Anterior cingulate cortex (tissue), 58 donors: ENCODE measurements at regions not wholly inside any gene's neighbourhood (a gene's known extent, or its start where the extent isn't known, plus 50 kb on each side); places are given as distances from the start of the nearest gene placed in this dataset.
"Not testable (repeated sequence)": the region's sequence is repeated elsewhere in the genome, so short reads cannot be mapped to it uniquely, and the experiment has no call there.

ENCODE experiments used
- DNase-seq, 58 donors: peaks; one replicate each; lab custom pipeline; 2025; lab: John Stamatoyannopoulos, UW

DNA sequence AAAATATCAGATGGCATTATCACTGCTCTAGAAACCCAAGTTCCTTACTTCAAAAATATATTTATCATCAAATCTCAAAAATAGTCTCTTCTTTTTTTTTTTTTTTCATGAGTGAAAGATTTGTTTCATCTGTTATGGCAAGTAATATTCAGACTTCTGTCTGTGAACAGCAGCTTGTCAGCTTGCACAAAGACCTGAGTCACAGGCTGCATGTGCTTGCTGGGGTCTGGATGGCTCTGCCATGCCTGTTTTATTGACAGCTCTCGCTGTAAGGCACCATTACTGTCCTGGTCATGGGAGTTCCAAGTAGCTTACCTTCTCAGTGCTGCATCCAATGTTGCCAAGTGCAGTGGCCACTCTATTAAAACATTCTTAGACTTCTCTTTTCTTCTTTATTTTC lies 456.4 kb downstream of the GADD45G start:
- no peak for DNase-seq

DNA sequence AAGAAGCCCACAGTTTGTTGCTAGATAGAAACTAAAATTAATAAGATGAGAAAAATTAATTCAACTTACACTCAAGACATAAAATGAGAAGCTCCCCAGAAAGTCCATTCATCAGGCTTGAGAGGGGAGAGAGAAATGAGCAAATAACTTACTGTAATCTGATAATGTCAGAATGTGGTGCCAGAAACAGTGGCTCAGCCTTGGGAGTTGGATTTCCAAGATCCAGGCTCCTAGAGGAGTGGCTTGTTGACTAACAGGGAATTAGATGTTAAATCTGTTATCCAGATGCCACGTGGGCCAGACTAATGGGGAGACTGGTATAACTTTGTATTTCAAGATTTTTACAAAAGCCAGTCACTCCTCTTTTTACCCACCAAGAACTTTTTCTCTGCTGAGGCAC lies 458.2 kb downstream of the GADD45G start:
- no peak for DNase-seq

DNA sequence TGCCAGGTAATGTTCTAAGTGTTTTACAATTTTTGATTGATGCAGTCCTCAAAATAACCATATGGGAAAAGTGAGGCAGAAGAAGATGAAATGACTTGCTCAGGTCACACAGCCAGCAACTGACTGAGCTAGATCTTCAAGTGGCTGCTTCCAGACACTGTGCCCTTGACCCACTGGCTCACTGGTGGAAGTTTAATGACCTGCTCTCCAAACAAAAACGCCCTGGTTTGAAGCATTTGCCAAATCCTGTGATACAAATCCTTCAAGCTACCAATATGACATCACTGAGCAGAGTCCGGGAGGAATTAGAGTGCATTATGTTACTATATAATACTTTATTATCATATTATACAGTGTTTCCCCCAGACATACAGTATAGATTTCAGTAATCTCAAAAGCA lies 459.4 kb downstream of the GADD45G start:
- no peak for DNase-seq

DNA sequence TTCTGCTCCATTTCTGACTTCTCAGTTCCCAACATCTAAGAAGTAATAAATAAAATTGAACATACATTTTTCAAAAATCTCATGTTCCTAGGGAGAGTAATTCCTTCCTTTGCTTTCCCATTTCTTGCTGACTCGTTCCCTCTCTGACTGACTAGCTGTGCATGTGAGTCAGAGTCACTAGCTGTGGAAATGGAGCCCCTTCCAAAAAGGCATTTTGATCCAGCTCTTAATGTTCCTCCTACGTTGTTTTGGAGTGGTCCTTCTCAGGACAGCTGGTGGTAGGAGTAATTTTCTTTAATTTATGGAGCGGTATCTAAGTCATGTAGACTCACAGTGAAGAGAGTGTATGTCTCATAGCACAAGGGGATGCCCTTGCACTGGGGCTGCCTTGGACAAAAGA lies 460.2 kb downstream of the GADD45G start:
- DNase-seq = peak in 2 of 58 donors; percentile 18 to 30

DNA sequence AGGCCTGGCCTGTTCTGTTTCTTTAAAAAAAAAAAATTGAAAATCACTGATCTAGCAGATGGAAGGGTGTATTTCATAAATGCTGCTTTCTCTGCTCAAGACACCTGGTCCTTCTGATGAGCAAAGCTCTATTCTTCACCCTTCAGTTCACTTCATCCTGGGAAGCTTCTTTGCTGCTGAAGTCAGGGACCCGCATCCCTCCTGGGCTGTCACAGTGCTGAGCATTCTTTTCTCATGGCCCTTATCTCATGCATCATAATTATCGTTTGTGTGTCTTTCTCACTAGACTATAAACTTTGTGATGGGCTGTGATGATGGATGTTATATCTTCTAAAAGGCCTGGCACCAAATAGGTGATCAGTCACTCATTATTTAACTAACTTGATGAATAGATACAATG lies 461.0 kb downstream of the GADD45G start:
- DNase-seq = no peak

DNA sequence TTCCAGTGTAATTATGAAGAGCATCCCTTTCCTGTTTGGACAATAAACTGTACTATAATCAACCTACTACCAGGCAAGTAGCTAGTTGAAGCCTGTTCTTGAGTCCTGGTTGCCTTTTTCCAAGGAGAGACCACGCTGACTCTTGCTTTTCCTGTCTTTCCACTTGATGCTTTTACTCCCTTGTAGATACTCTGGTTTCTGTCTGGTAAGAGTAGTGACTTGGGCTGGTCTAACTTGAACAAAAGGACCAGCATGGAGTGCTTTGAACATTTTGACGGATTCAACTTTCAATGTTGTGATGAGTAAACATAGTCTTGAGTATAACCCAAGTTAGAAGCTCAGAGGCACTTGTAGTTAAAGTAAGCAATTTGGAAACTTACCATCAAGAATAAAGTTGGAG lies 464.3 kb downstream of the GADD45G start:
- DNase-seq = no peak

DNA sequence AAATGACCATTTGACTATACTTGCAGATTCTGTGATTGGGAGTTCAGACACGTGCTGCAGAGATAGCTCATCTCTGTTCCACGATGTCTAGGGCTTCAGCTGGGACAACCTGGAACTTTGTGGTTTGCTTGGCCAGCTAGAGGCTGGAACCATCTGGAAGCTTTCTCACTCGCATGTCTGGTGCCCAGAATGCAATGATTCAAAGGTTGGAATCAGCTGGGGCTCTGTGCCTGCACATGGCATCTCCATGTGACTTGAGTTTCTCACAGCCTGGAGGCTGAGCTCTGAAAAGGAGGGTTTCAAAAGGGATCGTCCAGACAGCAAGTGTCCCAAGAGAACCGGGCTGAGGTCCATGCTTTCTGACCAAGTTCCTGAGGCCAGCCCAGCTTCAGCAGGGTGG lies 465.2 kb downstream of the GADD45G start:
- no peak for DNase-seq

DNA sequence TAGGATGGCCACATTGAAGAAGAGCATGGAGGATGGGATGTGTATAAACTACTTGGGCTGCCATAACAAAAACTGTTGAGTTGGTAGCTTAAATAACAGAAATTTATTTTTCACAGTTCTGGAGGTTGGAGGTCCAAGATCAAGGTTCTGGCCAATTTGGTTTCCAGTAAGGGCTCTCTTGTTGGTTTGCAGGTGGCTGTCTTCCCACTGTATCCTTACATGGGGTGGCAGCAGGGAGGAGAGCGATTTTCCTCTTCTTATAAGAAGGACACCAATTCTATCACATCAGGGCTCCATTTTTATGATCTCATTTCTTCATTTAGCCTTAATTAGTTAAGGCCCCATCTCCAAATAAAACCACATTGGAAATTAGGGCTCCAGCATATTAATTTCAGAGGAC lies 465.7 kb downstream of the GADD45G start:
- no peak for DNase-seq

DNA sequence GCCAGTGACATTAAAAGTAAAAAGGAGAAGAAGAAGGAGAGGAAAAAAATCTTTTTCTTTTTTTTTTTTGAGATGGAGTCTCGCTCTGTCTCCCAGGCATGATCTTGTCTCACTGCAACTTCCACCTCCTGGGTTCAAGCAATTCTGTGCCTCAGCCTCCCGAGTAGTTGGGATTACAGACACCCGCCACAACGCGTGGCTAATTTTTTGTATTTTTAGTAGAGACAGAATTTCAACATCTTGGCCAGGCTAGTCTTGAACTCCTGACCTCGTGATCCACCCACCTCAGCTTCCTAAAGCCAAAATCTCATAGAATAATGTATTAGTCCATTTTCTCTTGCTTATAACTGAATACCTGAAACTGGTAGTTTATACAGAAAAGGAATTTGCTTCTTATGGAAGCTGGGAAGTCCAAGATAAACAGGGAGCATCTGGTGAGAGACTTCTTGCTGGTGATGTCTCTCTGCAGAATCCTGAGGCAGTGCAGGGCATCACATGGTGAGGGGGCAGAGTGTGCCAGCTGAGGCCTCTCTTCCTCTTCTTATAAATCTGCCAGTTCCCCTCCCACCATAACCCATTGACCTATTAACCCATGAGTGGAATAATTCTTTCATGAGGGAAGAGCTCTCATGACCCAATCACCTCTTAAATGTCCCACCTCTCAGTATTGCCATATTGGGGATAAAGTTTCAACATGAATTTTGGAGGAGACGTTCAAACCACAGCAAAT lies 466.3 kb downstream of the GADD45G start:
- DNase-seq = no peak

DNA sequence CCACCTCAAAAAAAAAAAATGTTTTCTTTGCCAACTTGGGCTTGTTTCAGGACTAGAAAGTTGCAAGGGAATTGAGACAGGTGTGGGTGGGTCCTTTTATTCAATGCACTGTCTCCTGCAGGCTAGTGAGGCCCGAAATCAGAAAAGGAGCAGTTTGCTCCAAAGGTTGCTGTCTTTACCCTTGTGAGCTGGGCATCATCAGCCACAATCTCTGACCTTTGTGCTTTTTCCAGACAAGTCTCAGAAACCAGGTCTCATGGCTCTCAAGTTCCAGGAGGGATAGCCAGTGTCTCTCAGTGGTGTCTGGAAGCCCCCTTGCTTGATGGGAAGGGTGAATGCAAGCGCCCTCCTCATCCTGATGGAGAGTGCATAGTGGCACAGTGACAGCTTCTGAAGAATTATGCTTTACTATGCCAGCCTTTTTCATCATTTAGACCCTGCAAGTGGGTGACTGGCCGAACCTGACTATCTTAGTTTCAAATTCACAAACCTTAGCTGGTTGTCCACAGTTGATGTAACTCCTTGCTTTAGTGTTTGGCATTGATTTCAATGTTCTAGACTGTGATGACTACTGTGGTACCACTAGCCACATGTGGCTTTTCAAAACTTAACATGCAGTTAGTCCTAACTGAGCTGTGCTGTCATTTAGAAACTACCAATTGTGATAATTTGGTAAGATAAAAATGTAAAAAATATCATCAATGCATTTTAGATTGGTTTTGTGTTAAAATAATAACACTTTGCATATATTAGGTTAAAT lies 468.6 kb downstream of the GADD45G start:
- DNase-seq = no peak

DNA sequence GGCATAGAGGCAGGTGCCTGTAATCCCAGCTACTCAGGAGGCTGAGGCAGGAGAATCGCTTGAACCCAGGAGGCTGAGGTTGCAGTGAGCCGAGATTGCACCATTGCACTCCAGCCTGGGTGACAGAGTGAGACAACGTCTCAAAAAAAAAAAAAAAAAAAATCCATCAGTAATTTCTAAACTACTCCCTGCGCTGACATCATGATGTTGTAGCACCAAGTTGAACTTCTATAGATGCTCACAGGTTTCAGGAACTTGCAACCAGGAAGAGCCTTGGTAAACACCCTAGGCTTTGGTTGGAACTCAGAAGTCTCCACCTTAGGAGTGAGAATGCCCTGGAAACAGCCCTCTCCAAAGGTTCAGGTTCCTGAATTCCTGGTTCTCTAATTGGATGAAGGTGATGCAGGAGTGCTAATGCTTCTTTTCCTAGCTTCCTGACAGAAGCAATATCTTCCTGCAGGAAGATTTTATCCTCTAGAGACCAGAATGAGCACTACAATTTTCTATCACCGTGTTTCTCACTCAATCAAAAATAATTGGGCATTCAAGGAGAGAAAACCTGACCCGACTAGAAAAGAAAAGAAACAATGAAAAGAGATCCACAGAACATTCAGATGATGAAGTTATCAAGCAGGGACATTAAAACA lies 469.6 kb downstream of the GADD45G start:
- DNase-seq = no peak

DNA sequence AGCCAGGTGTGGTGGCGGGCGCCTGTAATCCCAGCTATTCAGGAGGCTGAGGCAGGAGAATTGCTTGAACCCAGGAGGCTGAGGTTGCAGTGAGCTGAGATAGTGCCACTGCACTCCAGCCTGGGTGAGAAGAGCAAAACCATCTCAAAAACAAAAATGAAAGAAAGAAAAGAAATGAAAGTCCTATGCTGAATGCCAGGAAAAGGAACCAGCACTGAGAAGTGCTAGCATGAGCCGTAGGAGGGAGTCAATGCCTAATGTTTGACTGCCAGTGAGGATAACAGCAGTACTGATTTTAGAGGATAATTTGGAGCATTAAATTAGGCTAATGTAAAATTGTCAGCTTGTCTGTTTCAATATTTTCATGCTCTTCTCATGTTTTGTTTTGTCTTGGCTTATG lies 472.8 kb downstream of the GADD45G start:
- DNase-seq = not testable (repeated sequence)

DNA sequence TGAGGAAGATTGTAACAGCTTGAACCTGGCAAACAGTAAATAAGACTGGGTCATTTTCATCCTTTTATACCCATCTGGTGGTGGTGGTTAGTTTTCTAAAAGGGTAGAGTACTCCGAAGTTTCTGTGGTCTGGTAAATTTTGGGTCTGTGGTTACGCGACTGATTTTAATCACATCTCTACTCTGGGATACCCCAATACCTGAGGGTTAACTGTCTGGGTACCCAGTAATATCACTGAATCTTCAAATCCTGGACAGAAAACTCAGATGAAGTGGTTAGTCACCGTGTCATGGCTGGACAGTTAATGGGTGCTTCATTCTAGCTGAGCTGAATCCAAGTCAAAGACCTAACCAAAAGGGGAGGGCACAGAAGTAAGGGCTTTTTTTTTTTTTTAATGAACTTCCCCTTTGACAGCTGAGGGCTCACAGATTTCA lies 474.2 kb downstream of the GADD45G start:
- no peak for DNase-seq

DNA sequence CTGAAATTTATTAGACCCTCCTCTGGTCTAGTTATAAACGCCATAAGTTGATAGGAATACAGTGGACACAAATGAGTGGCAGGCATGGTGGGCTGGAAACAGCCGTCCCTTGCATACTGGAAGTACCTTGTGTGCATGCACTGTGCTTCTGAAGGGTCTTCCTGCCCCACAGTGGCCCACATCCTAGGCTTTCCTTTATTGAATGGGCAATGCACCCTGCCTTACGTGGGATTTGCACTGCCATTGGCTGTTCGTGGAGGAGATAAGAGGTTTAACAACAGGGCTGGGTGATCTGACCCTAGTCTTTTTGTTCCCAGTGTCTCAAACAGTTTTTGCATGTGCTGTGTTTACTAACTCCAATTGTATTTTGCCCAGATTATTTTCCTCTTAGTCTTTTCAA lies 480.8 kb downstream of the GADD45G start:
- DNase-seq = no peak

DNA sequence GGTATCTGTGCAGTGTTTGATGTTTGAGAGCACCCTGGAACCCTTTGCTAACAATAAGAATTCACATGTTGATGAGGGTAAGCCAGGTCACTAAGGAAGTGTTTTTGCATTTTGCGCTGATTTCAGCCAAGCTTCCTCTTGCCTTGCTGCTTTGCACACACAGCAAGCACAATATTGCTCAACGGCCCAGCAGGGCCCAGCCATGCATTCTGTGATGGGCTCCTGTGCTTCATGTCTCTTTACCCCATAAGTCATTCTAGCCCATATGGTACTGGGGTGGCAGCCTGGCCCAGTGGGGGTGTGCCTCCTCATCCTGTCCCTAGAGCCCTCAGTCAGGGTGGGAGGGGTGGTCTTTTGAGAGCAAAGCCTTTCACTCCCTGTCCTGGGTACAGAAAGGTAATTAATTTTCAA lies 481.3 kb downstream of the GADD45G start:
- peak in 1 of 58 donors; percentile 12 for DNase-seq

DNA sequence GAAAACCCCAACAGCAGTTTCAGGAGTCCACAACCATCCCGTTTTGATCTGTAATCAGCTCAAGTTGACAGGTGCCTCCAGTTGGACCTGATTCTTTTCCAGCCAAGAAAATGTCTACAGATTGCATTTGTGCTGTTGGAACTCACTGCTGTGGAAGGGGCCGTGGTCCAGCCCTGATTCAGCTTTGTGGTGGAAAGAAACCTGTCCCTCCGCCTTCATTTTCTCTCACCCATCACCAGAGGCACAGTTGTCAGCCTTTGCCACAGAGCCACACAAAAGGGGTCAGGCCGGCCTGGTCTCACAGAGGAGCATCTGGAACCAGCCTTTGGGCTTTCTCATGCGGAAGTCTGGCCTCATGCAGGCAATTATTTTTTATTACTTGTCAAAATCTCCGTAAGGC lies 483.6 kb downstream of the GADD45G start:
- no peak for DNase-seq

DNA sequence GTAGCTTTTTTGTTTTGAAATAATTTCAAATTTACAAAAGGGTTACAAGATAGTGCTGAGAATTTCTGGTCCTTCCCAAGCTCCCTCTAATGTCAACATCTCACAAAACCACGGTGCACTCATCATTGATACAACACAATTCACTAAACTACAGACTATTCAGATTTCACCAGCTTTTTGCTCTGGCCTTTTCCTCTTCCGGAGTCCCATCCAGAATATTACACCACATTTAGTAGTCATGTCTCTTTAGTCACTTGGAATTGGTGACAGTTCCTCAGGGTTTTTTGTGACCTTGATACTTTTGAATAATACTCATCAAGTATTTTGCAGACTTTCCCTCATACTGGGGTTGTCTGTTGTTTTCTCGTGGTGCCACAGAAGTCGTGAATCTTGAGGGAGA lies 484.0 kb downstream of the GADD45G start:
- no peak for DNase-seq

DNA sequence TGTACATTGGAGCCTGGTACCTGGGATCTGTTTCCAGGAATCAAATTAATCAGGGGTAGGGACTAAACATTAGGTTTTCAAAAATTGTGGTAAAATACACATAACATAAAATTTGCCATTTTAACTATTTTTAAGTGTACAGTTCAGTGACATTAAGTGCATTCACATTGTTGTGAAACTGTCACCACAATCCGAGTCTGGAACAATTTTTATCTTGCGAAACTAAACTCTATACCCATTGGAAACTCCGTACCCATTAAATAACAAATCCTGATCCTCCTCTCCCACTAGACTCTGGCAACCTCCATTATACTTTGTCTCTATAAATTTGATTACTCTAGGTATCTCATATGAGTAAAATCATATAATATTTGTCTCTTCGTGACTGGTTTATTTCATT lies 486.2 kb downstream of the GADD45G start:
- DNase-seq = no peak

DNA sequence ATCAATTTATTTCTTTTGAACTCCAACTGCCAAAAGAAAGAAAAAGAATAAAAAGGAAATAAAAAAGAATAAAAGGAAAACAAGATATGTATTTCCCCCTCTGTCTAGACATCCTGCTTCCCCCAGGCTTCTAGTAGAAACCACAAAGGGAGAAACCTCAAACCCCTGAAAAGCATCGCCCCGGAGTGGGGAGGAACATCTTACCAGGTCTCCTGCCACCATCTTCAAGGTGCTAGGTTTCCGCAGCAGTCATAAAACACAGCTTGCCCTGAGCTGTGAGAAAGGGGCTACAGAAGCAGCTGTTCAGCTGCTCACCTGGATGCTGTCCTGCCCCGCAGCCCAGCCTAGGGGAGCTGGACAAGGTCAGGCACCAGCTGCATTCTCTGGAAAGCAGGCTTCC lies 487.7 kb downstream of the GADD45G start:
- no peak for DNase-seq

DNA sequence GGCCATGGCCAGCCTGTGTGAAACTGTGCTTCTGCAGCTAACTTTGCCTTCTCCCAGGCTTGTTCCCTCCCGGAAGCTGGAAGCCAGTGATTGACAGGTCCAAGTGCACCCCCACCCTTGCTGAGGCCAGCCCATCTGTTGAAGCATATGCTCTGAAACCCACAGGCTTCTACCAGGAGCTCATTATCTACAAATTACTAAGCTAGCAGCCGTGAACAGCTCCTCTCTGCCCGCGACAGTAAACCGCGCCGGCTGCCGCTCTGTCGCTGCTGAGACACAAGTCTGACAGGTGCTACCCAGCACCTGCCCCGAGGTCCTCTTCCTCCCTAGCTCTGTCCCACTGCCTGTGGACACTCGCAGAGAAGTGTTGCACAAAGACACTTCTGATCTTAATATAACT lies 490.9 kb downstream of the GADD45G start:
- DNase-seq = peak in 23 of 58 donors; percentile 4 to 54 (median 25)

DNA sequence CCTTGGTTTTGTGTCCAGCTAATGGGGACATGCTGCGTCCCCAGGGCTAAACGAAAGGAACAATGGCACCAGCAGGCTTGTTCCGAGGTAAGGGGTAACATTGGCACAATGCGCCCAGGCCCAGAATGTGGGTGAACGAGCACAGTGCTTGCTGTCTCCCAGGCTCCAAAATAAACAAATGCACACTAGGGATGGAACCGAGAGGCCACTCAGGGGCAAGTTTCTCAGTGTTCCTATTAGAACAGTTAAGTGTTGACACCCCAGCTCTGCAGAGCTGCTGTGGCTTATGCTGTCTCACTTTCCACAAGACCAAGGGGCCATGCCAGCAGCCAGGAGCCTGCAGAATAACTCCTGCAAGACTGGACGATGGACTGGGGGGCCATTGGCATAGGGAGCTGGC lies 492.4 kb downstream of the GADD45G start:
- no peak for DNase-seq

DNA sequence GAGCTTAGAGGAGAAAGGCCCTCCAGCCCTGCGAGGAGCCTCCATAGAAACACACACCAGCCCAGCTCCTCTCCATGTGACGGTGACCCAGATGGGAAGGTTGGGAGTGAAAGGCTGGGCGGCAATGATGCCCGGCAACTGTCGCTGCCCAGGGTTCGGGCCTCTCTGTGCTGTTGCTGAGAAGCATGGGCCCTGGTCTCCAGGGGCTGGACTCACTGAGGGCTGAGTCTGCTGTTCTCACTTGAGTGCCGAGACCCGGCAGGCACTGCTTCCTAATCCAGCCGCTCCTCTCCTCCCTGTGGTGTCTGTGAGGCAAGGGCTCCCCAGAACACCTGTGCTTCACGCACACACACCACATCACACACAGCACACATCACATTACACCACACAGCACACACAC lies 493.6 kb downstream of the GADD45G start:
- no peak for DNase-seq
